Esophagus muscularis mucosa (tissue), 4 donors: ENCODE measurements at regions not wholly inside any gene's neighbourhood (a gene's known extent, or its start where the extent isn't known, plus 50 kb on each side); places are given as distances from the start of the nearest gene placed in this dataset.

ENCODE experiments used
- DNase-seq: peaks from one replicate; pipeline ENCODE4 v3.0.0-alpha.2; 2017; ENCODE audit errors: extremely low spot score
- H3K27ac ChIP-seq, 4 donors: fragments of 200-600 bp; sonication (generic); replicated peaks in 1 of 4; 1 replicate in 3 of 4; 2 replicates in 1 of 4; pipeline ENCODE4 v1.5.1; 2016 to 2019; ENCODE audit warnings: mild to moderate bottlenecking in 1 of 4
- H3K27me3 ChIP-seq, 4 donors: fragments of 200-600 bp; sonication (generic); one replicate each; pipeline versions ENCODE4 v1.5.1 to v1.6.0; 2016 to 2019
- H3K36me3 ChIP-seq, 4 donors: fragments of 200-600 bp; sonication (generic); one replicate each; pipeline ENCODE4 v1.5.1; 2016 to 2019
- H3K4me1 ChIP-seq, 4 donors: fragments of 200-600 bp; sonication (generic); one replicate each; pipeline ENCODE4 v1.5.1; 2016 to 2019
- H3K4me3 ChIP-seq, 4 donors: fragments of 200-600 bp; sonication (generic); 1 replicate in 2 of 4; 2 replicates in 2 of 4; pipeline ENCODE4 v1.5.1; 2016 to 2019; ENCODE audit warnings: mild to moderate bottlenecking in 4 of 4, moderate library complexity in 1 of 4
- H3K9me3 ChIP-seq, 4 donors: fragments of 200-600 bp; sonication (generic); 1 replicate in 3 of 4; 2 replicates in 1 of 4; pipeline ENCODE4 v1.5.1; 2016 to 2019
- EP300 ChIP-seq: sonication (generic); formaldehyde crosslinking; IDR thresholded peaks from one replicate; pipeline ENCODE4 v1.6.1; 2017; ENCODE audit warnings: antibody characterized with exemption
- POLR2A ChIP-seq: fragments of 450-650 bp; IDR thresholded peaks from one replicate; pipeline ENCODE4 v1.6.1; 2017; ENCODE audit warnings: antibody characterized with exemption, moderate library complexity, mild to moderate bottlenecking, low read depth
- POLR2AphosphoS5 ChIP-seq, 2 donors: sonication (generic); formaldehyde crosslinking; IDR thresholded peaks; one replicate each; pipeline ENCODE4 v1.6.1; 2017; ENCODE audit warnings: antibody characterized with exemption in 2 of 2
- WGBS: methylation state at CpG from one replicate; pipeline ENCODE4 v1.1.5; 2018; 5-methylcytosine and 5-hydroxymethylcytosine counted together
- intact Hi-C: fragments of 100-400 bp; cut with DNase I; formaldehyde crosslinking; loops from one replicate; pipeline ENCODE4 v1.15.1; 2023
- TF ChIP-seq, protein P1 (sequence below), 3 experiments: fragments of 200-600 bp in 2 of 3; fragments of 450-650 bp in 1 of 3; sonication (generic) in 2 of 3; IDR thresholded peaks; one replicate each; pipeline ENCODE4 v1.5.1; 2017 to 2019; ENCODE audit warnings: antibody characterized with exemption in 3 of 3, mild to moderate bottlenecking in 2 of 3, moderate library complexity in 1 of 3

DNA sequence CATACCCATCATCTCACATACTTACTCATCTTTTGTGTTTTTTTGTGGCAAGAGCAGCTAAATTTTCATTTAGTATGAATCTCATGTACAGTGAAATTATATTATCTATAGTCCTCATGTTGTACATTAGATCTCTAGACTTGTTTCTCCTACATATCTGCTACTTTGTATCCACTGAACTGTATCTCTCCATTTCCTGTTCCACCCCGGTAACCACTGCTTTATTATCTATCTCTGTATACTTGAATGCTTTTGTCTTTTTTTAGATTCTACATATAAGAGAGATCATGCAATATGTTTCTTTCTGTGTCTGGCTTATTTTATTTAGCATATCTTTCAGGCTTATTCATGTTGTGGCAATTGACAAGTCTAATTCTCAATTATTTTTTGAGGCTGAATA lies 125.1 kb downstream of the ANKRD7 start:
- Histone ChIP-seq H3K9me3 (no peaks in the 10 kb centered on the region), H3K4me1 (no peaks in the 10 kb centered on the region), H3K27me3 (no peaks in the 10 kb centered on the region), H3K27ac (no peak overlapping the region), H3K36me3 (no peaks in the 10 kb centered on the region), H3K4me3 (no peak overlapping the region)
- intact Hi-C loops: no loop called here
- no peak for DNase-seq
- no peak for TF ChIP-seq EP300
- TF ChIP-seq, protein P1, sequence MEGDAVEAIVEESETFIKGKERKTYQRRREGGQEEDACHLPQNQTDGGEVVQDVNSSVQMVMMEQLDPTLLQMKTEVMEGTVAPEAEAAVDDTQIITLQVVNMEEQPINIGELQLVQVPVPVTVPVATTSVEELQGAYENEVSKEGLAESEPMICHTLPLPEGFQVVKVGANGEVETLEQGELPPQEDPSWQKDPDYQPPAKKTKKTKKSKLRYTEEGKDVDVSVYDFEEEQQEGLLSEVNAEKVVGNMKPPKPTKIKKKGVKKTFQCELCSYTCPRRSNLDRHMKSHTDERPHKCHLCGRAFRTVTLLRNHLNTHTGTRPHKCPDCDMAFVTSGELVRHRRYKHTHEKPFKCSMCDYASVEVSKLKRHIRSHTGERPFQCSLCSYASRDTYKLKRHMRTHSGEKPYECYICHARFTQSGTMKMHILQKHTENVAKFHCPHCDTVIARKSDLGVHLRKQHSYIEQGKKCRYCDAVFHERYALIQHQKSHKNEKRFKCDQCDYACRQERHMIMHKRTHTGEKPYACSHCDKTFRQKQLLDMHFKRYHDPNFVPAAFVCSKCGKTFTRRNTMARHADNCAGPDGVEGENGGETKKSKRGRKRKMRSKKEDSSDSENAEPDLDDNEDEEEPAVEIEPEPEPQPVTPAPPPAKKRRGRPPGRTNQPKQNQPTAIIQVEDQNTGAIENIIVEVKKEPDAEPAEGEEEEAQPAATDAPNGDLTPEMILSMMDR (IDR thresholded peaks at IDR 0.05): no peak
- no peak for TF ChIP-seq POLR2AphosphoS5 (IDR thresholded peaks at IDR 0.05)
- no peak for TF ChIP-seq POLR2A
- WGBS: 81% methylated on average over 1 of the region's 1 CpG

DNA sequence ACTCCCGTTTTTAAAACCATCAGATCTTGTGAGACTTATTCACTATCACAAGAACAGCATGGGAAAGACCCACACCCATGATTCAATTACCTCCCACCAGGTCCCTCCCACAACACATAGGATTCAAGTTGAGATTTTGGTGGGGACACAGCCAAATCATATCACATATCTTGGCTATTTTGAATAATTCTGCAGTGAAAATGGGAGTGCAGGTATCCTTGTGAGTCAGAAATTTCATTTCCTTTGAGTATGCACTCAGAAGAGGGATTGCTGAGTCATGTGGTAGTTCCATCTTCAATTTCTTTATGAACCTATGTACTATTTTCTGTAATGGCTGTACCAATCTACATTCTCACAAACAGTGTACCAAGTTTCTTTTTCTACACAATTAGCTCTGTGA lies 125.8 kb downstream of the ANKRD7 start:
- Histone ChIP-seq H3K4me3 (no peak overlapping the region), H3K27me3 (no peaks in the 10 kb centered on the region), H3K4me1 (no peaks in the 10 kb centered on the region), H3K27ac (no peak overlapping the region), H3K9me3 (no peaks in the 10 kb centered on the region), H3K36me3 (no peaks in the 10 kb centered on the region)
- intact Hi-C loops: no loop called here
- TF ChIP-seq POLR2A (no peak), EP300 (no peak), POLR2AphosphoS5 (IDR thresholded peaks at IDR 0.05) (no peak)
- TF ChIP-seq, protein P1 (IDR thresholded peaks at IDR 0.05): no peak
- WGBS: 100% methylated on average over 1 of the region's 1 CpG
- no peak for DNase-seq

DNA sequence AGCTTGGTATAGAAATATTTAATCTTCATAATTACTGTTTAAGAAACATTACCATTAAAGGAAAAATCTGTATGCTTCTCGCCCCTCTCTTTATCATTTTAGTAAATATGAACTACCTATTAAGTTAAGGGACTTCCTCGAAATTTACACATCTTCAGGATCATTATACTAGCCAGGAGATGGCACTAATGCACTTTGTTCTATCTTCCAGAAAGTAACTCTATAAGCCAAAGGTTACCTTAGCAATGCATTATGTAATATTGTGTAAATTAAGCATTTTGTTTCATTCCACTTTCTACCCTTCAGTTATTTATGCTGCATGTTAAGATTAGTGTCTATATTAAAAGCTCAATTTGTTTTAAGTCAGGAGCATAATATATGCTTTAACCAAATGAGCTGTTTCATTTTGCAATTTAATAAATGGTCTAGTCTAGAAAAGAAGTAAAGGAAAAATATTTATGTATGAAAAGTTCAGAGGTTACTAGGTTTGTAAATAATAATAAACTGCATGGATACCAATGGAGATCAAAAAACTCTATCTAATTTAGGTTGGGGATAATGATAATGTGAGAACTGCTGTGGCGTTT lies 128.5 kb downstream of the ANKRD7 start:
- no peak for DNase-seq
- Histone ChIP-seq H3K36me3 (no peaks in the 10 kb centered on the region), H3K27ac (no peak overlapping the region), H3K4me1 (no peaks in the 10 kb centered on the region), H3K27me3 (no peaks in the 10 kb centered on the region), H3K9me3 (peaks cover 0 to 5% (median 2%) of the 10 kb centered on the region in 4 donors), H3K4me3 (no peak overlapping the region)
- TF ChIP-seq, protein P1 (IDR thresholded peaks at IDR 0.05): peak in 1 of 3 experiments; percentile 10
- TF ChIP-seq POLR2A (no peak), POLR2AphosphoS5 (IDR thresholded peaks at IDR 0.05) (no peak), EP300 (no peak)
- 52% methylated on average over 3 of the region's 3 CpGs for WGBS
- intact Hi-C loops: no loop called here

DNA sequence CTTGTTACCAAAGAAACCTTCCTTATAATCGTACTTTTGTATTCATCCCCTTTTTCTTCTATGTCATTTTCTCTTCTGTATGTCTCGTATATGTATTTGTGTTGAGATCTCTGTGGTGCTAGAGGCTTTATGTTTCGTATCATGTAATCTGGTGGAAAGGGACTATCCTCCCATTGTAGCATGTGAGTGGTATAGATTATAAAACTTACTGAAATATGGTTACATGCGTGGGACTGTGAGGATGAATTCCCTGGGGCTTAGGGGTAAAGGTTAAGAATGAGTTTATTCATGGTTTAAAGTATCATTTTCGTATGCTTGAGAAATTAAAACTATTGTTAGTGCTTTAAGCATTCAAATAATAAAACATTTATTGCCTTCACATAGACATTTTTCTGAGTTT lies 141.9 kb downstream of the ANKRD7 start:
- H3K36me3 ChIP-seq: no peaks in the 10 kb centered on the region
- H3K4me1 ChIP-seq: no peaks in the 10 kb centered on the region
- H3K27me3 ChIP-seq: no peaks in the 10 kb centered on the region
- intact Hi-C loops: no loop called here
- no peaks in the 10 kb centered on the region for H3K9me3 ChIP-seq
- WGBS: 73% methylated on average over 5 of the region's 5 CpGs
- DNase-seq: no peak
- H3K4me3 ChIP-seq: no peak overlapping the region
- no peak overlapping the region for H3K27ac ChIP-seq
- no peak for TF ChIP-seq EP300

DNA sequence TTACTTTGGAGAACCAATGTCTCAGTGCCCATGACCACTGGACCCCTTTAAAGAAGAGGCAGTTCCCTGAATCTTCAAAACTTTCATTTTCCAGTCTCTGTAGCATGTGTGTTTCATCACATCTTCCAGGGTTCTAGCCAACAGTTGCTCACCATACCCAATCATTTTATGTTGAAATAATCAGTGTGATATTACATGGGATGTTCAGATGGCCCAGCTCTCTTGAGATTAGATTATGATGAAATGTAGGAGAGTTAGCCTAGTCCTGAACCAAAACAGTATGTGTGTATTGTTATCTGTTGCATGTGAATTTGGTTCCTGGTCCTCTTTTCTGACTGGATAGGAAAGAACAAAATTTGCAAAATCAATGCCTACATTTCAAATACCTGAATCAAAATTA lies 144.5 kb downstream of the ANKRD7 start:
- Histone ChIP-seq H3K27ac (no peak overlapping the region), H3K4me3 (no peak overlapping the region), H3K27me3 (no peaks in the 10 kb centered on the region), H3K36me3 (no peaks in the 10 kb centered on the region), H3K4me1 (no peaks in the 10 kb centered on the region), H3K9me3 (no peaks in the 10 kb centered on the region)
- DNase-seq: no peak
- intact Hi-C loops: no loop called here
- TF ChIP-seq POLR2AphosphoS5 (IDR thresholded peaks at IDR 0.05) (no peak), POLR2A (no peak), EP300 (no peak)
- TF ChIP-seq, protein P1 (IDR thresholded peaks at IDR 0.05): no peak
